Activated CD8-positive, alpha-beta memory T cell treated with anti-CD3 and anti-CD28 coated beads for 48 hours (primary cell): ENCODE measurements at regions not wholly inside any gene's neighbourhood (a gene's known extent, or its start where the extent isn't known, plus 50 kb on each side); places are given as distances from the start of the nearest gene placed in this dataset.

Experiments used
- DNase-seq, 3 experiments: peaks; one replicate each; pipeline ENCODE4 v3.0.0-alpha.2; 2020; ENCODE audit warnings: low read depth in 2 of 3, low spot score in 2 of 3

DNA sequence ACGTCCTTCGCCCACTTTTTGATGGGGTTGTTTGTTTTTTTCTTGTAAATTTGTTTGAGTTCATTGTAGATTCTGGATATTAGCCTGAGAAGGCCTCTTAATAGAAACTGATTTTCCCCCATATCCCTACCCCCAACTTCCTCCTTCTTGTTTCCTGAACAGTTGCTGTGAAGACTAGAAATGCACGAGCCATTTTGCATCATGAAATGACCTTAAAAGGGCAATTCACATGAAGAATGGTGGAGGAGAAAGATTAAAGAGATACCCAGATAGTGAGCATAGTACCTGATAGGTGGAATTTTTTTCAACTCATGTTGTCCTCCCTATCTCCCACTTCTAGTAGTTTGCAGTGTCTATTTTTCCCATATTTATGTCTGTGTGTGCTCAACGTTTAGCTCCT is 55.2 kb upstream of the KCNH8 start:
- no peak for DNase-seq

DNA sequence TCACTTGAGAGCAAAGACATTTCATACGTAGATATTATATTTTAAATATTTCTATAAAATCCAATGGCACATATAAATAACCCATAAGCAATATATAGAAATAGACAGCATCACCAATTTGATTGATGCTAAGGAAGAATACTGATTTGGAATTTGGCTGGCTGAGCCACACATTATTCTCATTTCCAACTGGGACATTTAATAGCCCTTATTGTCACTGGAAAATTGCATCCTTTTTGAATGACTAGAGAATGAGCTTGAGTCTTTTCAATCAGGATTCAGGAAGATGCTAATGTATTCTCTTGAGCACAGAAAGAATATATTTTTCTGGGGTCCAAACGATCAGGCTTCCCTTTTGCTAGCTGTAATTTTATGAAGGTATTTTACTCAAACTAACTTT is 70.9 kb upstream of the KCNH8 start:
- no peak for DNase-seq

DNA sequence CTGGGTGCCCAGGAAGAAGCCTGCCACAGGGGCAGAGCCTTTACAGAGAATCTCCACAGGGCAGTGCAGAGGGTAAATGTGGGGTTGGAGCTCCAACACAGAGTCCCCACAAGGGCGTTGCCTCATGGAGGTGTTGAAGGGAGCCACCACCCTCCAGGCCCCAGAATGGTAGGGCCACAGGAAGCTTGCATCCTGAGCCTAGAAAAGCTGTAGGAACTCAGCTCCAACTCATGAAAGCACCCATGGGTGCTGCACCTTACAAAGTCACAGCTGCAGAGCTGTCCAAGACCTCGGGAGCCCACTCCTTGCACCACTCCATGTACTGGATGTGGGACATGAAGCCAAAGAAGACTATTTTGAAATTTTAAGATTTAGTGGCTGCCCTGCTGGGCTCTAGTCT is 73.3 kb upstream of the KCNH8 start:
- no peak for DNase-seq

DNA sequence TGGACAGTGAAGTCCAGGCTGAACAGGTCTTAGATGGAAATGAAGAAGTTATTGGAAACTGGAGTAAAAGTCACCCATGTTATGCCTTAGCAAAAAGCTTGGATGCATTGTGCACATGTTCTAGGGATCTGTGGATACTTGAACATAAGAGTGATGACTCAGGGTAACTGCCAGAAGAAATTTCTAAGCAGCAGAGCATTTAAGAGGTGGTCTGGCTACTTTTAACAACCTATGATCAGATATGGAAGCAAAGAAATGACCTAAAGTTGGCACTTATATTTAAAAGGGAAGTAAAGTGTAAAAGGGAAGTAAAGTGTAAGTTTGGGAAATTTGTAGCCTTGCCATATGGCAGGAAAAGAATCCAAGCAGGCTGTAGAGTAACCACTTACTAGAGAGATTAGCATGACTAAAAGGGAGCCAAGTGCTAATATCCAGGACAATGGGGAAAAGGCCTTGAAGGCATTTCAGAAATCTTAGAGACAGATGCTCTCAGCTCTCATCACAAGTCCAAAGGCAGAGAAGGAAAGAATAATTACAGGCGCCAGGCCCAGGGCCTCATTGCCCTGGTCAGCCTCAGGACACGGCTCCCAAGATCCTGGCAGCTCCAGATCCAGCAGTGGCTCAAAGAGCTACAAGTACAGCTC is 73.9 kb upstream of the KCNH8 start:
- no peak for DNase-seq

DNA sequence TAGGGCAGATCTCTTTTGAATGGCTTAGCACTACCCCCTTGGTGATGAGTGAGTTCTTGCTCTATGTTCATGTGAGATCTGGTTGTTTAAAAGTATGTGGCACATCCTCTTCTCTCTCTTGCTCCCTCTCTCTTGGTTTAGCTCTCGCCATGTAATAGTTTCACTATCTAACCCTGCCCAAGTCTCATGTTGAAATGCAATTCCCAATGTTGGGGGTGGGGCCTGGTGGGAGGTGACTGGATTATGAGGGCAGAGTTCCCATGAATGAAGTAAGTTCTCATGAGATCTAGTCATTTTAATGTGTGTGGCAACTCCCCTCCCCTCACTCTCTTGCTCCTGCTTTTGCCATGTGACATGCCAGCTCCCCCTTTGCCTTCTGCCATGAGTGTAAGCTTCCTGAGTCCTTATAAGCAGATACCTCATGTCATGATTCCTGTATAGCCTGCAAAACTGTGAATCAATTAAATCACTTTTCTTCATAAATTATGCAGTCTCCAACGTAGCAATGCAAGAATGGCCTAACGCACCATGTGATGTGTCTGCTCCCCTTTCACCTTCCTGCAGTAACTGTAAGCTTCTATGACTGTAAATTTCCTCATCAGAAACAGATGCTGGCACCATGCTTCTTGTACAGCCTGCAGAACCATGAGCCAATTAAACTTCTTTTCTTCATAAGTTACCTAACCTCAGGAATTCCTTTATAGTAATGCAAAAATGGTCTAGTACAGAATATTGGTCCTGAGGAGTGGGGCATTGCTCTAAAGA is 74.8 kb upstream of the KCNH8 start:
- no peak for DNase-seq

DNA sequence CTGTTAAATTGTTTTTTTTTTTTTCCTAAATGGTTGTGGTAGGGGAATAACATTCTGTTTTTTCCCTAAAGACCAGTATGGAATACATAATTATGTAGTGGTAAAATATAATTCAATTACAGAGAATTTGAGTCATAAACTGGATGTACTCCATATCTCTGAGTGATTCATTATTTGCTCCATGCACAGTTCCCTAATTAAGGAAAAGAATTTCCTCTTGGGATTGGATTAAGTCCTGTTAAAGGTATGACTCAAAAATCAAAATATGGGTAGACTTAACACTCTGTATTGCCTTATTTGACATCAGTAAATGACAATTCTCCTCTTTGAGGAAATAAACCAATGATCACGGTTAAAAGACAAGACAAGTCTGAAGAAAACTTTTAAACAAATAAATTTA is 78.0 kb upstream of the KCNH8 start:
- DNase-seq, result no peak

DNA sequence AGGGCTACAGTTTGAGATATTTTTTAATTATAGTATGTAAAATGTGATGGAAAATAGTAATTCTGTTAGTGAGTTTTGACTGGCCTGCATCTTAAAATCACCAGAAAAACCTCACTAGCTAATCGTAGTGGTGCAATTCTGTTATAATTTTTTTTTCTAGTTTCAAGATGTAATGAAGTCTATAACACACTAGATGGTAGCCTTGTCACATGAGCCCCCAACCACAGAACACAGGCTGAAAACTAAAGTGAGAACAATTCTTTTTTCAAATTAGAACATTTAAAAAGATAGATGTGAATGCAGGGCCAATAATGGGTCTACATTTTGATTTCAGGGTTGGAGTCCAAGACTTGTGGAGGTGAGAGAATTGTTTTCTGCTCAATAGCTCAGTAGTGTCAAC is 83.3 kb upstream of the KCNH8 start:
- no peak for DNase-seq

DNA sequence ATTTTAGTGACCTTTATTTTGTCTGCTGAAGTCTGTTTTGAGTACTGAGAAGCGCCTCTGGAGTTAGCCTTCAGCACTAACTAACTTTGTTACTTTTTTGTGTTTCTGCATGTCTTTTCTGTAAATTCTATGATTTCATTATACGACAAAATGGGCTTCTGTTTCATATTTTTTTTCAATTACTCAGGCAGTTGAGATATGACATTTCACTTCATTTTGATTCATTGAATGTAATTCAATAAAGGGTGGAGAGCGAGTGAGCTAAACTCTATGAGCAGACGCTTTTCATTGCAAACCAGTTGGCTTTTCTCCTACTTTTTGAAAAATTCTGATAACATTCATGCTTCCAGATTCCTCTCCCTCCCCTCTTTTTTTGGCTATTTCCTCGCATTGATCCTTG is 84.4 kb upstream of the KCNH8 start:
- no peak for DNase-seq

DNA sequence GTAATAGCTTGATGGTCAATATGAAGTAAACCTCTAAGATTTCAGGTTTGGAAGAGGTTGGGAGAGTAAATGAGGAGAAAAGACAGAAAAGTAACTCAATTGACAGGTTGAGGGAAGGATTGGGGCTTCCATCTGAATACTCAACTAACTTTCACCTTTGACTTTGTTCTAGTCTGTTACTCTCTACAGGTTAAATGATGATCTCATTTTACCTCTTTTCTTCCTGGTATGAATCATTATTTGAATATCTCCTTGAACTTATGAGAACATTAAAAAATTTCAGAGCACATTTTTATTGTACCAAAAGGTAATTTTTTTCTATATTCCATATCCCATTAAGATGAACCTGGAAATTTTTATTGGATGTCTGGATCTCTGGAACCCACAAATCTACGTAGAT is 87.9 kb upstream of the KCNH8 start:
- no peak for DNase-seq

DNA sequence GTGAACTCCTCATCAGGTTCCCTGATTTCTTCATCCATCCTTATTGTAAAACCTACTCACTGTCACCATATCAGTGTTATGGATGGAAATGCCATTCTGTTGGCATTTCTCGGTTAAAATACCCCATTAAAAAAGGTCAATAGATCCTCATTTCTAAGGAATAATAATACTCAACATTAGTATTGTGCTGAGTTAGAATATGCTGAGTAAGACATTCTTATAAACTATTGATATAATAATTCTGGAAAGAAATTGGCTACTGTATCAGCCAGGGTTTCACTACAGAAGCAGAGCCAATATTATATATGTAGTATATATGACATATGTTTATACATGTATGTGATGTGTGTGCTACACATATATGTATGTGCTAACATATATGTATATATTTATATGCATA is 95.4 kb upstream of the KCNH8 start:
- DNase-seq, result no peak

DNA sequence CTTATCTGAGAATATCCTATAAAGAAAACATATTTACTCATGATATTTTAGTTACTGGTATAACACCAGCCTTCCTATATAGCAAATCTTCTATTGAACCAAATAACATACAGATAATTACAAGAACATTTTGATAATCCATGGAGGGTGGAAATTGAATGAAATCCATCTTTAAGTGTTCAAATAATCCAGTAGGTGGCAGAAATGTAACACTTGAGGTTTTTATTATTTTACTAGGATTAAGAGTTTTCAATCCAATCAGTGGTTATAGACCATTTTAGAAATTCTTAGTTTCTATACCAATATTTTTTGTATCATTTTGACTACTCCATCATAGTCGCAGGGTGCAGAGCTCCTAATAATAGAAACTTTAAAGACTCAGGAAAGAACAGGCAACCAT is 101.9 kb upstream of the KCNH8 start:
- no peak for DNase-seq

DNA sequence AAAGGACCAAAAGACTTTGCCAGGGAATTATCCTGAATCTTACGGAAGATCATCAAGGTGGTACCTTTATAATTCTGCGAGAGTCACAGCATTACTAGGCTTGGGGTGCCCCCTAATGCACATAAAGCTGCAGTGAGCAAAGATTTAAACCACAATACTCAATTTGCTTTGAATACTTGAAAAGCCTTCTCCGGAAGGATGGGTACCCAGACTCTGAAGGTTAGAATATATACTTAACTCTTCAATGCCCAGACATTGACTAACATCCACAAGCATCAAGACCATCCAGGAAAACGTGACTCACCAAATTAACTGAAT is 117.8 kb upstream of the KCNH8 start:
- DNase-seq, result no peak

DNA sequence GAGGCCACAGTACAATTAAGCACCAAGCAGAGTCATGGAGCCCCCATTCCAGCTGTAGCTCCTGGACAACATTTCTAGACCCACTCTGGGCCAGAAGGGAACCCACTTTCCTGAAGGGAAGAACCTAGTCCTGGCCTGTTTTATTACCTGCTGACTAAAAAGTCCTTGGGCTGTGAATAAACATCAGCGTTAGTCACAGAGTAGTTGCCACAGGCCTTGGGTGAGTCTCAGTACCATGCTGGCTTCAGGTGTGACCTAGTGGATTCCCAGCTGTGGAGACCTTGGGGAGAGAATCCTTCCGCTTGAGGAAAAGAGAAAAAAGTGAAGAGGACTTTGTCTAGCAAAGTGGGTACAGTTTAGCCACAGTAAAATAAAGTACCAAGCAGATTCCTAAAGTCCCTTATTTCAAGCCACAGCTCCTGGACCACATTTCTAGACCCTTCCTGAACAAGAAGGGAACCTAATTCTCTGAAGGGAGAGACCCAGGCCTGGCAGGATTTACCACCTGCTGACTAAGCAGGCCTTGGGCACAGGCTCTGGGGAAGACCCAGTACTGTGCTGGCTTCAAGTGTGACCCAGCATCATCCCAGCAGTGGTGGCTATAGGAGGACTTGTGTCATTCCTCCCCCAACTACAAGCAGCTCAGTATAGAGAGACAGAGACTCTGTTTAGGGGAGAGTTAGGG is 118.3 kb upstream of the KCNH8 start:
- no peak for DNase-seq

DNA sequence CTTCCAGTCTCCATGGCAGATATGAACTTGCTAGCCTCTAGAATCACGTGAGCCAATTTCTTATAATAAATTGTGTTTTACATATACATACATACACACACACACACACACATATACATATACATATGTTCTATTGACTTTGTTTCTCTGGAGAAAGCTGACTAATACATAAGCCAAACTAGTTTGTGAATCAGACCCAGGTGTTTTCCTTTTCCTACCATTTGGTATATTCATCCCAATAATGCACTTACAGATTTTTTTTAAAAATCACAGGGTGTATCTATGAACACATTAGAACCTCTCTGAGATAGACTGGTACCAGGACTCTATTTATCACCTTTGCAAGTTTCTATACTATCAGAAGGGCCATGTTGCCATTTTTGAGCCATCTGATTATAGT is 122.9 kb upstream of the KCNH8 start:
- no peak for DNase-seq

DNA sequence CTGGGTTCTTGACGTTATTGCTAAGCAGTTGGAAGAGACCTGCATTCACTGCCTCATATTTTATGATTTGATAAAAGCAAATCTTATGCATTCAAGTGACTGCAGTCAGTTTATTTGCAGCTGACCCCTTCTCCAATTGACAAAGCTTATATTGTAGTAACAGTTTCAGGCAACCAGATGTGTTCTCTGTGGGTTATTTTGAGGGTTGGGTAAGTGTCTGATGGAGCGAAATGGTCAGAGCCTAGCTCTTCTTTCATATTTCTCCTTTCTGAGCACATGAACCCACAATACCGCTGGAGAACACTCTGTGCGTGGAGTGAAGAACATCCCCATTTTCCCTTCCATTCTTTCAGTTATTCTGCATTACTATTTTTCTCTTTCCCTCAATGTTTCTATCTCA is 125.8 kb upstream of the KCNH8 start:
- DNase-seq, result no peak

DNA sequence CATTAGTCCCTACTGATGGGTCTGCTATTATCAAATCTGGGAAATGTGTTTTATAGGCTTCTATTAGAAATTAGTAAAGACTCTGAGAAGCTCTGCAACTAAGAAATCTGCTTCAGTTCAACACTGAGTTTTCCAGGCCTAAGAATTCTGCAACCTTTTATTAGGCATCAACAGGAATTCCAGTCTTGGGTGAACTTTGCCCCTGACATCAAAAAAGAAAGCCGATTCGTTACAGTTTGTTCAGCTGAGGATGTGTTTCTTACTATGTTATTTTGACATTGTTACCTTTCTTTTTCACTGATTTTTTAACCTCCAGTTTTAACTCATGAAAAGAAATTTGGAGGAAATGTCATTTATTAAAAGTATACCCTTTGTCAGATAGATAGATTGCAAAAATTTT is 131.5 kb upstream of the KCNH8 start:
- DNase-seq, result no peak

DNA sequence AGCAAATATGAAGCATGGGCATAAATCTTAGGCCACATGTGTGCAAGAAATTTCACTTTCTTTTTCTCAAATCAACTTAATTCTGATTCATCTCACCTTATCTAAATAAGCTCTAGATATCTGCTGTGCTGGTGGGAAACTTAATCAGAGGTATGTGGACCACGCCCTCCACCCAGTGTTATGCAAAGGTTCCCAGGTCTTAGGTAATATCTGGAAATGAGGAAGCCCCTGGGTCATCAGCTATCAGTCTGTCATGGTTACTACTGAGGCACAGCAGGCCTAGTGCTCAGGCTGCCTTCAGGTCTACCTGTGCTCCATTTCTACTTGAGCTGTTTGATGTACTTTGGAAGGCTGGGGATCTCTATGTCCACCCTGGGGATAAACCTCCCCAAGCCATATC is 134.4 kb upstream of the KCNH8 start:
- no peak for DNase-seq

DNA sequence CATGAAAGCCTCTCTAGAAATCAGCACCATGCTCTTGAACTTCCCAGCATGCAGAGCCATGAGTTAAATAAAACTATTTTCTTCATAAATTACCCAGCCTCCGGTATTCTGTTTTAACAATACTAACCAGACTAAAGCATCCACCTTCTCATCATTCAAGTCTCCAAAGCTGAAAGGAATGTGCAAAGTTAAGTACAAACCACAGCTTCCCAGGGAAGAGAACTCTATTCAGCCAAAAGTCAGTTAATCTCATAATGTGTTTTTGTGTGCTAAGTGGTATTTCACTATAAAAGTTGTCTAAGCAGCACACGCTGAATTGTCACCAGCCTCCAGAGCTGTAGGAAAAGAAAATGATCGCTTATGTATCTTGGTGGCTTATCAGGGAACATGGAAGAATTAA is 135.5 kb upstream of the KCNH8 start:
- DNase-seq, result no peak

DNA sequence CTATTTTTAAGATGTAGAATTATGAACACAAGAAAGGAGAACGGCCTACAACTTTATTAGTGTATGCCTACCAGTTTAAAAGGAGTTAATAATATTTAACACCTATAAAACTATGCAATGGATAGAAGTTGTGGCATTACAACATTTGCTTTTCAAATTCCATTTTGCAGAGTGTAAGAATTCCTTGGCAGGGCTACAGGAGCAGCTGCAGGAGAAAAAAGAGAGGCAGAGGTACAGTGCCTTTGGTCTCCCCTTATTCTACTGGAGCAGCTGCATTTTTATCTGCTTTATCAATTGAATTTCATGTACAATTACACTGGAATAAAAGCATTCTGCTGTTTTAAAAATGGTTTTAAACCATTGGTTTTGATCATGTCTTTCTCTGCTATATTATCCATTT is 145.7 kb upstream of the KCNH8 start:
- DNase-seq, result no peak

DNA sequence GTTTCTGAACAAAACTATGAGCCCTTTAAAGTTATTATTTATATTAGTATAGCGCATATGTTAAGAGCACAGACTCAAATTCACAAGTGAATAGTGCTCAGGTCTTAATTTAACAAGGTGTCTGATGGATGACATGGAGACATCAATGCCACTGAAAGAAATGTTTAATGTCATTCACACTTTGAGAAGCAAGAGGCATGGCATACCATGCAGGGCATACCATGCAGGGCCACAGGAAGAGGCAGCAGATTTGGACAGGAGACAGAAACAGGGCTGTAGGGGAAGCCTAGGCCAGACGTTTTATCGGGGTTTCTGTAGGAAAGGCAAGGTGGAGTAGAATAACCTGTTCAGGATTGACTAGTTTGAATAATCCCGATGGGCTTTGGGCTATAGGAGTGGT is 150.2 kb upstream of the KCNH8 start:
- DNase-seq, result no peak

DNA sequence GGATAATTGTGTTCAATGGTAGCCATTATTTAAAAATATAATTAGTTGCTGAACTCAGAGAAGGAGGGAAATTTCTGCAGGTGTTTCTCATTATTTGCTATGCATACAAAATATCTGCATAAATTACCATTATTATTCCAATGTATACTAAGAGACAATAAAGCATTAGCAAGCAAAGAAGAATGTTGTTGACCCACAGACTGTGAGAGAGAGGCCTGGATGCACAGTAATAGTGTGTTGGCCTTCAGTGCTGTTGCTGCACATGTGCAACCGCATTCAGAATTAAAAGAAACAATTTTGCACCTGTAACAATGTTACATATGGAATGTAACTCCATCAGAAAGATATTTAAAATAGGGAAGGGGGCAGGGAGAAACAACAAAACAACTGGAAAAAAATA is 155.6 kb upstream of the KCNH8 start:
- DNase-seq, result no peak

DNA sequence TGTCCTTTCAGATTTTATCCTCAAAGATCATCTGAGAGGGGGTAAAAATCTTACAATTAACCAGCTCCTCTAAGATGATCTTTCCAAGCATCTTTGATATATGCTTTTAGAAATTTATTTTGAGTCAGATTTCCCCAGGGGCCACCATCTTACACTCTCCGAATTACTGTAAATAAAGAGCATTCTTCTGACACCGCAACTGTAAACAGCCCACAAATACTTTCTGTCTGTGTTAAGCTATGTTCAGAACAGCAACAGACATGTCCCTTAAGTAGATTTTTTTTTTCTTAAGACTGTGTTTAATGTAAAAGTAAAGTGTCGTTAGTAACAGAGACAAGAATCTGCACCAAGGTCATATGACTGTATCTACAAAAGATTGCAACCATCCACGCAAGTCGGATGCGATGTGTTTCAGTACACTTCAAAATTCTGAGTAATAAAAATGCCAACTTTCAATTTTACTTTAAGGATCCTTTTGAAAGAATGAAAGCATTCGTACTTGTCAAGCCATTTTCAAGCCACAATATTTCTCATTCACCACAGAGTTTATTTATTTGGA is 159.0 kb upstream of the KCNH8 start:
- no peak for DNase-seq
